HG02588 (cell line): ENCODE measurements at regions not wholly inside any gene's neighbourhood (a gene's known extent, or its start where the extent isn't known, plus 50 kb on each side); places are given as distances from the start of the nearest gene placed in this dataset.

Experiments
- ATAC-seq: cut with Tn5 transposase; IDR thresholded peaks from one replicate; pipeline ENCODE4 v1.9.1; 2021; ENCODE audit warnings: mild to moderate bottlenecking, moderate library complexity; ENCODE audit not compliant: unreplicated experiment

GRCh38 chr6:19972221-19972620 lies 135.1 kb downstream of the ID4 start:
- no peak for ATAC-seq

GRCh38 chr6:19976411-19977129 lies 139.4 kb downstream of the ID4 start:
- ATAC-seq = no peak

GRCh38 chr6:19979059-19979458 lies 141.9 kb downstream of the ID4 start:
- ATAC-seq = no peak

GRCh38 chr6:19979986-19980385 lies 142.8 kb downstream of the ID4 start:
- ATAC-seq = no peak

GRCh38 chr6:19983374-19983773 lies 146.2 kb downstream of the ID4 start:
- no peak for ATAC-seq

GRCh38 chr6:19986691-19987438 lies 149.7 kb downstream of the ID4 start:
- no peak for ATAC-seq

GRCh38 chr6:19988555-19988954 lies 151.4 kb downstream of the ID4 start:
- no peak for ATAC-seq

GRCh38 chr6:19991176-19991575 lies 154.0 kb downstream of the ID4 start:
- ATAC-seq = no peak

GRCh38 chr6:19994909-19995308 lies 157.7 kb downstream of the ID4 start:
- no peak for ATAC-seq

- no peak for ATAC-seq
Measured at GRCh38 chr6:19995575-19996257, 158.5 kb downstream of the ID4 start.

GRCh38 chr6:19997104-19997503 lies 159.9 kb downstream of the ID4 start:
- ATAC-seq = no peak

- ATAC-seq = no peak
Measured at GRCh38 chr6:19998541-19998940, 161.4 kb downstream of the ID4 start.

GRCh38 chr6:19999319-20000191 lies 162.4 kb downstream of the ID4 start:
- peak; percentile 74 for ATAC-seq

GRCh38 chr6:20001286-20001685 lies 164.1 kb downstream of the ID4 start:
- ATAC-seq = no peak

GRCh38 chr6:20006037-20006436 lies 168.9 kb downstream of the ID4 start:
- ATAC-seq = no peak

- ATAC-seq = no peak
Measured at GRCh38 chr6:20008131-20008530, 171.0 kb downstream of the ID4 start.

GRCh38 chr6:20013066-20013861 lies 176.1 kb downstream of the ID4 start:
- ATAC-seq = no peak

GRCh38 chr6:20014508-20014907 lies 177.3 kb downstream of the ID4 start:
- no peak for ATAC-seq

- ATAC-seq = no peak
Measured at GRCh38 chr6:20020526-20020925, 183.4 kb downstream of the ID4 start.

GRCh38 chr6:20021795-20022194 lies 184.6 kb downstream of the ID4 start:
- ATAC-seq = no peak
